H1 (cell line): ENCODE measurements at regions not wholly inside any gene's neighbourhood (a gene's known extent, or its start where the extent isn't known, plus 50 kb on each side); places are given as distances from the start of the nearest gene placed in this dataset.

Source experiments
- TF ChIP-seq, protein P1 (sequence below): fragments of 300-600 bp; sonication (generic); IDR thresholded peaks from 2 replicates; pipeline ENCODE4 v1.7.1; 2012; ENCODE audit warnings: low read length, moderate library complexity, mild to moderate bottlenecking, inconsistent platforms; ENCODE audit not compliant: insufficient replicate concordance

DNA sequence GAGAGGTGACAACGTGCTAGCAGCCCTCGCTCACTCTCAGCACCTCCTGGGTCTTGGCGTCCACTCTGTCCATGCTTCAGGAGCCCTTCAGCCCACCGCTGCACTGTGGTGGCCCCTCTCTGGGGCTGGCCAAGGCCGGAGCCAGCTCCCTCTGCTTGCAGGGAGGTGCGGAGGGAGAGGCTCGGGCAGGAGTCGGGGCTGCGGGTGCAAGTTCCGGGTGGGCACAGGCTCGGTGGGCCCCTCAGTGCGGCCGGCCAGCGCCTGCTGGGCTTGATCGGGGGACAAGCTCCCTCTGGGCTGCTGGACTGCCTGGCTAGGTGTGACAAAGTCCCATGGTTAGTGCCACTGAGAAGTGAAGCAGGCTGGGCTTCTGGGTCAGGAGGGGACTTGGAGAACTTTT lies 245.8 kb downstream of the JRKL start (continued):
- TF ChIP-seq, protein P1, sequence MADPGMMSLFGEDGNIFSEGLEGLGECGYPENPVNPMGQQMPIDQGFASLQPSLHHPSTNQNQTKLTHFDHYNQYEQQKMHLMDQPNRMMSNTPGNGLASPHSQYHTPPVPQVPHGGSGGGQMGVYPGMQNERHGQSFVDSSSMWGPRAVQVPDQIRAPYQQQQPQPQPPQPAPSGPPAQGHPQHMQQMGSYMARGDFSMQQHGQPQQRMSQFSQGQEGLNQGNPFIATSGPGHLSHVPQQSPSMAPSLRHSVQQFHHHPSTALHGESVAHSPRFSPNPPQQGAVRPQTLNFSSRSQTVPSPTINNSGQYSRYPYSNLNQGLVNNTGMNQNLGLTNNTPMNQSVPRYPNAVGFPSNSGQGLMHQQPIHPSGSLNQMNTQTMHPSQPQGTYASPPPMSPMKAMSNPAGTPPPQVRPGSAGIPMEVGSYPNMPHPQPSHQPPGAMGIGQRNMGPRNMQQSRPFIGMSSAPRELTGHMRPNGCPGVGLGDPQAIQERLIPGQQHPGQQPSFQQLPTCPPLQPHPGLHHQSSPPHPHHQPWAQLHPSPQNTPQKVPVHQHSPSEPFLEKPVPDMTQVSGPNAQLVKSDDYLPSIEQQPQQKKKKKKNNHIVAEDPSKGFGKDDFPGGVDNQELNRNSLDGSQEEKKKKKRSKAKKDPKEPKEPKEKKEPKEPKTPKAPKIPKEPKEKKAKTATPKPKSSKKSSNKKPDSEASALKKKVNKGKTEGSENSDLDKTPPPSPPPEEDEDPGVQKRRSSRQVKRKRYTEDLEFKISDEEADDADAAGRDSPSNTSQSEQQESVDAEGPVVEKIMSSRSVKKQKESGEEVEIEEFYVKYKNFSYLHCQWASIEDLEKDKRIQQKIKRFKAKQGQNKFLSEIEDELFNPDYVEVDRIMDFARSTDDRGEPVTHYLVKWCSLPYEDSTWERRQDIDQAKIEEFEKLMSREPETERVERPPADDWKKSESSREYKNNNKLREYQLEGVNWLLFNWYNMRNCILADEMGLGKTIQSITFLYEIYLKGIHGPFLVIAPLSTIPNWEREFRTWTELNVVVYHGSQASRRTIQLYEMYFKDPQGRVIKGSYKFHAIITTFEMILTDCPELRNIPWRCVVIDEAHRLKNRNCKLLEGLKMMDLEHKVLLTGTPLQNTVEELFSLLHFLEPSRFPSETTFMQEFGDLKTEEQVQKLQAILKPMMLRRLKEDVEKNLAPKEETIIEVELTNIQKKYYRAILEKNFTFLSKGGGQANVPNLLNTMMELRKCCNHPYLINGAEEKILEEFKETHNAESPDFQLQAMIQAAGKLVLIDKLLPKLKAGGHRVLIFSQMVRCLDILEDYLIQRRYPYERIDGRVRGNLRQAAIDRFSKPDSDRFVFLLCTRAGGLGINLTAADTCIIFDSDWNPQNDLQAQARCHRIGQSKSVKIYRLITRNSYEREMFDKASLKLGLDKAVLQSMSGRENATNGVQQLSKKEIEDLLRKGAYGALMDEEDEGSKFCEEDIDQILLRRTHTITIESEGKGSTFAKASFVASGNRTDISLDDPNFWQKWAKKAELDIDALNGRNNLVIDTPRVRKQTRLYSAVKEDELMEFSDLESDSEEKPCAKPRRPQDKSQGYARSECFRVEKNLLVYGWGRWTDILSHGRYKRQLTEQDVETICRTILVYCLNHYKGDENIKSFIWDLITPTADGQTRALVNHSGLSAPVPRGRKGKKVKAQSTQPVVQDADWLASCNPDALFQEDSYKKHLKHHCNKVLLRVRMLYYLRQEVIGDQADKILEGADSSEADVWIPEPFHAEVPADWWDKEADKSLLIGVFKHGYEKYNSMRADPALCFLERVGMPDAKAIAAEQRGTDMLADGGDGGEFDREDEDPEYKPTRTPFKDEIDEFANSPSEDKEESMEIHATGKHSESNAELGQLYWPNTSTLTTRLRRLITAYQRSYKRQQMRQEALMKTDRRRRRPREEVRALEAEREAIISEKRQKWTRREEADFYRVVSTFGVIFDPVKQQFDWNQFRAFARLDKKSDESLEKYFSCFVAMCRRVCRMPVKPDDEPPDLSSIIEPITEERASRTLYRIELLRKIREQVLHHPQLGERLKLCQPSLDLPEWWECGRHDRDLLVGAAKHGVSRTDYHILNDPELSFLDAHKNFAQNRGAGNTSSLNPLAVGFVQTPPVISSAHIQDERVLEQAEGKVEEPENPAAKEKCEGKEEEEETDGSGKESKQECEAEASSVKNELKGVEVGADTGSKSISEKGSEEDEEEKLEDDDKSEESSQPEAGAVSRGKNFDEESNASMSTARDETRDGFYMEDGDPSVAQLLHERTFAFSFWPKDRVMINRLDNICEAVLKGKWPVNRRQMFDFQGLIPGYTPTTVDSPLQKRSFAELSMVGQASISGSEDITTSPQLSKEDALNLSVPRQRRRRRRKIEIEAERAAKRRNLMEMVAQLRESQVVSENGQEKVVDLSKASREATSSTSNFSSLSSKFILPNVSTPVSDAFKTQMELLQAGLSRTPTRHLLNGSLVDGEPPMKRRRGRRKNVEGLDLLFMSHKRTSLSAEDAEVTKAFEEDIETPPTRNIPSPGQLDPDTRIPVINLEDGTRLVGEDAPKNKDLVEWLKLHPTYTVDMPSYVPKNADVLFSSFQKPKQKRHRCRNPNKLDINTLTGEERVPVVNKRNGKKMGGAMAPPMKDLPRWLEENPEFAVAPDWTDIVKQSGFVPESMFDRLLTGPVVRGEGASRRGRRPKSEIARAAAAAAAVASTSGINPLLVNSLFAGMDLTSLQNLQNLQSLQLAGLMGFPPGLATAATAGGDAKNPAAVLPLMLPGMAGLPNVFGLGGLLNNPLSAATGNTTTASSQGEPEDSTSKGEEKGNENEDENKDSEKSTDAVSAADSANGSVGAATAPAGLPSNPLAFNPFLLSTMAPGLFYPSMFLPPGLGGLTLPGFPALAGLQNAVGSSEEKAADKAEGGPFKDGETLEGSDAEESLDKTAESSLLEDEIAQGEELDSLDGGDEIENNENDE, result no peak
